ENCODE measurements at regions not wholly inside any gene's neighbourhood (a gene's known extent, or its start where the extent isn't known, plus 50 kb on each side); places are given as distances from the start of the nearest gene placed in this dataset.

DNA sequence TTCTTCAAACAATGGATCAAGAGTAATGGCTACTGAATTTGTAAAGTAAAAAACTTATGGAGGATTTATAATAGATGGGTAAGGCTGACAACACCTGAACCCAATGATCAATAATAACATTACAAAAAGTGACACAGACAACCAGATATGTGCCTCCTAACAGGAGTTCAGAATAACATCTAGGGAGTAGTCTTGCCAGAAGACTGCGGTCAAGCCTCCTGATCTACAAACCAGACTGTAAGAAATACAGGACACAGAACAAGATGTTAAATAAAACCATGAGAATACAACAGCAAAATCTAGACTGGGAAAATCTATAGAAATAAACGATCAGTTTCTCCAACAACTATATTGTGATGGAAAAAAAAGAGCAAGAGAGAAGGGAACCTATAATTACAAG lies 262.6 kb upstream of the TMTC1 start:
- H3K4me1 ChIP-seq (ENCODE audit: control insufficient read depth, insufficient read depth, low read length): peaks cover 11% of the 10 kb centered on the region
- no peak overlapping the region for H3K4me3 ChIP-seq (ENCODE audit: low read depth, low read length)
- H3K27ac ChIP-seq (ENCODE audit: extremely low read depth, low read depth, low read length): no peak overlapping the region
- TF ChIP-seq ZNF155 (tag by site-specific recombination; IDR thresholded peaks at IDR 0.05) (no peak), YY1 (tag by site-specific recombination; IDR thresholded peaks at IDR 0.05) (no peak), KLF9 (tag by site-specific recombination; IDR thresholded peaks at IDR 0.05; ENCODE audit: low read depth) (no peak), ZNF302 (tag by site-specific recombination; IDR thresholded peaks at IDR 0.05; ENCODE audit: low read depth) (no peak), ZNF510 (tag by site-specific recombination; IDR thresholded peaks at IDR 0.05; ENCODE audit: insufficient replicate concordance) (no peak)
- H3K36me3 ChIP-seq (ENCODE audit: control insufficient read depth in 2 of 2, insufficient read depth in 1 of 2, low read length in 2 of 2): no peaks in the 10 kb centered on the region
- no peaks in the 10 kb centered on the region for H3K9me3 ChIP-seq (ENCODE audit: control insufficient read depth, insufficient read depth, low read depth, low read length)
- CTCF ChIA-PET: no interaction called here
- POLR2A ChIA-PET: no interaction called here

DNA sequence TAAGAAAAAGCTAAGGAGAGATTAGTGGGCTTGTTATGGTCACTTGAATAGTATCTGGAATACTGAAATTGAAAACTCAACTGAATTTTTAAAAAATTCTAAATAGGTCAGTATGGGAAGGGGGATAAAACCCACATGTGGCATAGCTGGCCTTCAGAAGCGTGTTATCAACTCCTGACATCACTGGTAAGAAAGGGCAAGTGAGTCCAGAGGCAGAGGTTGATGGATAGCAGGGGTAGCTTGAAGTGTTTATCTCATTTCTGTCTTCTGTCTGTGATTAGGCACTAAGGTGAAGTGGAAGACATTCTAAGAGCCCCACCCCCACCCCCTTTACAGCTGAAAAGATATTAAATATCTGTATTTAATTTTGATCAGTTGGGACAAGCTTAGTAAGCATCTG lies 261.4 kb upstream of the TMTC1 start:
- TF ChIP-seq KLF10 (tag by site-specific recombination; IDR thresholded peaks at IDR 0.05) (no peak), ZNF510 (tag by site-specific recombination; IDR thresholded peaks at IDR 0.05; ENCODE audit: insufficient replicate concordance) (no peak), ZNF830 (tag by site-specific recombination; IDR thresholded peaks at IDR 0.05; ENCODE audit: low read depth) (no peak), ZNF132 (tag by site-specific recombination; IDR thresholded peaks at IDR 0.05; ENCODE audit: borderline replicate concordance) (no peak), ZNF624 (tag by site-specific recombination; IDR thresholded peaks at IDR 0.05) (no peak), ZBTB8A (tag by site-specific recombination; IDR thresholded peaks at IDR 0.05) (no peak), ZNF623 (tag by site-specific recombination; IDR thresholded peaks at IDR 0.05) (no peak), MYNN (tag by site-specific recombination; IDR thresholded peaks at IDR 0.05; ENCODE audit: borderline replicate concordance) (no peak), HOXD13 (CRISPR knock-in tag; IDR thresholded peaks at IDR 0.05; ENCODE audit: borderline replicate concordance) (no peak), ZIC2 (tag by site-specific recombination; IDR thresholded peaks at IDR 0.05) (no peak), GLIS2 (tag by site-specific recombination; IDR thresholded peaks at IDR 0.05) (no peak), ZNF16 (tag by site-specific recombination; IDR thresholded peaks at IDR 0.05; ENCODE audit: low read depth) (no peak), ZNF660 (tag by site-specific recombination; IDR thresholded peaks at IDR 0.05) (no peak), ZNF221 (tag by site-specific recombination; IDR thresholded peaks at IDR 0.05; ENCODE audit: borderline replicate concordance) (no peak)
- TF ChIP-seq, protein P1, sequence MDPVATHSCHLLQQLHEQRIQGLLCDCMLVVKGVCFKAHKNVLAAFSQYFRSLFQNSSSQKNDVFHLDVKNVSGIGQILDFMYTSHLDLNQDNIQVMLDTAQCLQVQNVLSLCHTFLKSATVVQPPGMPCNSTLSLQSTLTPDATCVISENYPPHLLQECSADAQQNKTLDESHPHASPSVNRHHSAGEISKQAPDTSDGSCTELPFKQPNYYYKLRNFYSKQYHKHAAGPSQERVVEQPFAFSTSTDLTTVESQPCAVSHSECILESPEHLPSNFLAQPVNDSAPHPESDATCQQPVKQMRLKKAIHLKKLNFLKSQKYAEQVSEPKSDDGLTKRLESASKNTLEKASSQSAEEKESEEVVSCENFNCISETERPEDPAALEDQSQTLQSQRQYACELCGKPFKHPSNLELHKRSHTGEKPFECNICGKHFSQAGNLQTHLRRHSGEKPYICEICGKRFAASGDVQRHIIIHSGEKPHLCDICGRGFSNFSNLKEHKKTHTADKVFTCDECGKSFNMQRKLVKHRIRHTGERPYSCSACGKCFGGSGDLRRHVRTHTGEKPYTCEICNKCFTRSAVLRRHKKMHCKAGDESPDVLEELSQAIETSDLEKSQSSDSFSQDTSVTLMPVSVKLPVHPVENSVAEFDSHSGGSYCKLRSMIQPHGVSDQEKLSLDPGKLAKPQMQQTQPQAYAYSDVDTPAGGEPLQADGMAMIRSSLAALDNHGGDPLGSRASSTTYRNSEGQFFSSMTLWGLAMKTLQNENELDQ (tag by site-specific recombination; IDR thresholded peaks at IDR 0.05; ENCODE audit: low read depth): no peak
- TF ChIP-seq, protein P2, sequence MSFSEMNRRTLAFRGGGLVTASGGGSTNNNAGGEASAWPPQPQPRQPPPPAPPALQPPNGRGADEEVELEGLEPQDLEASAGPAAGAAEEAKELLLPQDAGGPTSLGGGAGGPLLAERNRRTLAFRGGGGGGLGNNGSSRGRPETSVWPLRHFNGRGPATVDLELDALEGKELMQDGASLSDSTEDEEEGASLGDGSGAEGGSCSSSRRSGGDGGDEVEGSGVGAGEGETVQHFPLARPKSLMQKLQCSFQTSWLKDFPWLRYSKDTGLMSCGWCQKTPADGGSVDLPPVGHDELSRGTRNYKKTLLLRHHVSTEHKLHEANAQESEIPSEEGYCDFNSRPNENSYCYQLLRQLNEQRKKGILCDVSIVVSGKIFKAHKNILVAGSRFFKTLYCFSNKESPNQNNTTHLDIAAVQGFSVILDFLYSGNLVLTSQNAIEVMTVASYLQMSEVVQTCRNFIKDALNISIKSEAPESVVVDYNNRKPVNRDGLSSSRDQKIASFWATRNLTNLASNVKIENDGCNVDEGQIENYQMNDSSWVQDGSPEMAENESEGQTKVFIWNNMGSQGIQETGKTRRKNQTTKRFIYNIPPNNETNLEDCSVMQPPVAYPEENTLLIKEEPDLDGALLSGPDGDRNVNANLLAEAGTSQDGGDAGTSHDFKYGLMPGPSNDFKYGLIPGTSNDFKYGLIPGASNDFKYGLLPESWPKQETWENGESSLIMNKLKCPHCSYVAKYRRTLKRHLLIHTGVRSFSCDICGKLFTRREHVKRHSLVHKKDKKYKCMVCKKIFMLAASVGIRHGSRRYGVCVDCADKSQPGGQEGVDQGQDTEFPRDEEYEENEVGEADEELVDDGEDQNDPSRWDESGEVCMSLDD (tag by site-specific recombination; IDR thresholded peaks at IDR 0.05): no peak
- TF ChIP-seq, protein P3, sequence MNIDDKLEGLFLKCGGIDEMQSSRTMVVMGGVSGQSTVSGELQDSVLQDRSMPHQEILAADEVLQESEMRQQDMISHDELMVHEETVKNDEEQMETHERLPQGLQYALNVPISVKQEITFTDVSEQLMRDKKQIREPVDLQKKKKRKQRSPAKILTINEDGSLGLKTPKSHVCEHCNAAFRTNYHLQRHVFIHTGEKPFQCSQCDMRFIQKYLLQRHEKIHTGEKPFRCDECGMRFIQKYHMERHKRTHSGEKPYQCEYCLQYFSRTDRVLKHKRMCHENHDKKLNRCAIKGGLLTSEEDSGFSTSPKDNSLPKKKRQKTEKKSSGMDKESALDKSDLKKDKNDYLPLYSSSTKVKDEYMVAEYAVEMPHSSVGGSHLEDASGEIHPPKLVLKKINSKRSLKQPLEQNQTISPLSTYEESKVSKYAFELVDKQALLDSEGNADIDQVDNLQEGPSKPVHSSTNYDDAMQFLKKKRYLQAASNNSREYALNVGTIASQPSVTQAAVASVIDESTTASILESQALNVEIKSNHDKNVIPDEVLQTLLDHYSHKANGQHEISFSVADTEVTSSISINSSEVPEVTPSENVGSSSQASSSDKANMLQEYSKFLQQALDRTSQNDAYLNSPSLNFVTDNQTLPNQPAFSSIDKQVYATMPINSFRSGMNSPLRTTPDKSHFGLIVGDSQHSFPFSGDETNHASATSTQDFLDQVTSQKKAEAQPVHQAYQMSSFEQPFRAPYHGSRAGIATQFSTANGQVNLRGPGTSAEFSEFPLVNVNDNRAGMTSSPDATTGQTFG (tag by site-specific recombination; IDR thresholded peaks at IDR 0.05; ENCODE audit: borderline replicate concordance): no peak
- TF ChIP-seq, protein P4, sequence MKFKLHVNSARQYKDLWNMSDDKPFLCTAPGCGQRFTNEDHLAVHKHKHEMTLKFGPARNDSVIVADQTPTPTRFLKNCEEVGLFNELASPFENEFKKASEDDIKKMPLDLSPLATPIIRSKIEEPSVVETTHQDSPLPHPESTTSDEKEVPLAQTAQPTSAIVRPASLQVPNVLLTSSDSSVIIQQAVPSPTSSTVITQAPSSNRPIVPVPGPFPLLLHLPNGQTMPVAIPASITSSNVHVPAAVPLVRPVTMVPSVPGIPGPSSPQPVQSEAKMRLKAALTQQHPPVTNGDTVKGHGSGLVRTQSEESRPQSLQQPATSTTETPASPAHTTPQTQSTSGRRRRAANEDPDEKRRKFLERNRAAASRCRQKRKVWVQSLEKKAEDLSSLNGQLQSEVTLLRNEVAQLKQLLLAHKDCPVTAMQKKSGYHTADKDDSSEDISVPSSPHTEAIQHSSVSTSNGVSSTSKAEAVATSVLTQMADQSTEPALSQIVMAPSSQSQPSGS (tag by site-specific recombination; IDR thresholded peaks at IDR 0.05; ENCODE audit: low read depth): no peak
- H3K4me1 ChIP-seq (ENCODE audit: control insufficient read depth, insufficient read depth, low read length): peaks cover 11% of the 10 kb centered on the region
- CTCF ChIA-PET: no interaction called here
- H3K4me3 ChIP-seq (ENCODE audit: low read depth, low read length): no peak overlapping the region
- H3K27ac ChIP-seq (ENCODE audit: extremely low read depth, low read depth, low read length): no peak overlapping the region
- H3K9me3 ChIP-seq (ENCODE audit: control insufficient read depth, insufficient read depth, low read depth, low read length): no peaks in the 10 kb centered on the region
- POLR2A ChIA-PET: no interaction called here
- H3K36me3 ChIP-seq (ENCODE audit: control insufficient read depth in 2 of 2, insufficient read depth in 1 of 2, low read length in 2 of 2): no peaks in the 10 kb centered on the region

Measured in HEK293 (cell line).